Embryonic facial prominence (tissue), 1 donor: ENCODE measurements at regions not wholly inside any gene's neighbourhood (a gene's known extent, or its start where the extent isn't known, plus 50 kb on each side); places are given as distances from the start of the nearest gene placed in this dataset.

Experiments
- DNase-seq: peaks from one replicate; pipeline ENCODE4 v3.0.0-alpha.2; 2016; ENCODE audit errors: extremely low spot score

GRCh38 chr6:153251326-153251725 lies 120.2 kb upstream of the RGS17 start:
- DNase-seq = no peak

- no peak for DNase-seq
These were observed 106.6 kb upstream of the RGS17 start for GRCh38 chr6:153237670-153238069.

- DNase-seq = peak; percentile 14
These were observed 100.1 kb upstream of the RGS17 start for GRCh38 chr6:153231048-153231646.

- DNase-seq = no peak
These were observed 87.2 kb upstream of the RGS17 start for GRCh38 chr6:153218184-153218792.

- DNase-seq = no peak
These were observed 85.7 kb upstream of the RGS17 start for GRCh38 chr6:153216789-153217188.

GRCh38 chr6:153215242-153215641 lies 84.2 kb upstream of the RGS17 start:
- no peak for DNase-seq

DNA sequence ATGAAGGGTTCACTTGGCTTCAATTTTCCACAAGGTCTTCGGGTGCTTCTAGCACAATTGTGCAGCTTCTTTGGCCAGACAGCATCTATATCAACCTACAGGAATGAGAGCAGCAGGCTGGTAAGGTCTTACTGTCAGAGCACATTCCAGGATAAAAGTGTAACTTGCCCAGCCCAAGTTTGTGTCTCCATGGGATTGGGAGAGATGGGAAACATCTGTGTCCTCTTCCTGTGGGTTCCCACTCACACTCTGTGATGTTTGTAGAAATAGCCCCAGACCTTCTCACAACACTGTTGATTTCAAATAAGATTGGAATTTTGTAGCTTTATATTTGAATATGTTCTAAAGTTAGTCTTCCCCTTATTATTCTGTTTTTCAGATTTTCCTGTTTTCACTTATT lies 83.4 kb upstream of the RGS17 start:
- no peak for DNase-seq

GRCh38 chr6:153210083-153210482 lies 79.0 kb upstream of the RGS17 start:
- no peak for DNase-seq

- no peak for DNase-seq
These were observed 77.6 kb upstream of the RGS17 start for GRCh38 chr6:153208706-153209105.

- DNase-seq = no peak
These were observed 76.5 kb upstream of the RGS17 start for GRCh38 chr6:153207617-153208016.

- no peak for DNase-seq
These were observed 75.9 kb upstream of the RGS17 start for GRCh38 chr6:153207006-153207405.

DNA sequence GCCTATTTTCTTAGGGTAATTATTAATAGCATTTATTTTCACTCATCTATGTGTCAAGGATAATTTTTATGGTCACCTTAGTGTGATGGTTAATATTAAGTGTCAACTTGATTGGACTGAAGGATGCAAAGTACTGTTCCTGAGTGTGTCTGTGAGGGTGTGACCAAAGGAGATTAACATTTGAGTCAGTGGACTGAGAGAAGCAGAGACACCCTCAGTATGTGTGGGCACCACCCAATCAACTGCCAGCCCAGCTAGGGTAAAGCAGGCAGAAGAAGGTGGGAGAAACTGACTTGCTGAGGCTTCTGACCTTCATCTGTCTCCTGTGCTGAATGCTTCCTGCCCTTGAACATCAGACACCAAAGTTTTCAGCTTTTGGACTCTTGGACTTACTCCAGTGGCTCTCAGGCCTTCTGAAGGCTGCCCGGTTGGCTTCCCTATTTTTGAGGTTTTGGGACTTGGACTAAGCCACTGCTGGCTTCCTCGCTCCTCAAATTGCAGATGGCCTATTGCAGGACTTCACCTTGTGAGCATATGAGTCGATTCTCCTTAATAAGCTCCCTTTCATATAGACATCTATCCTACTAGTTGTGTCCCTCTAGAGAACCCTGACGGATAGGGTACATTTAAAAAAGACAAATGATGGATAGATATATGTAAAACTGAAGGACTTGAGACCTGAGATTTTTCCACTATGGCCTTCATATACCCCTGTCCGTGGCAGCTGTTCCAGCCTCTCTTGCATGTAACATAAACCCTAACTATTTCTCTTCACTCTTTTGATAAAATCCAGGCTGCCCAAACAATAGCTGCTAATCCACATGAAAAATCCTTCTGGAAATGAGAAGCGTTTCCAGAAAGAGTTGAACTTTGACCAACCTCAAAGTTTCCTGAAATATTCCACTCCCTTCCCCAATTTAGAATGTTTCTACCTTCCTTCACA lies 62.1 kb upstream of the RGS17 start:
- no peak for DNase-seq

DNA sequence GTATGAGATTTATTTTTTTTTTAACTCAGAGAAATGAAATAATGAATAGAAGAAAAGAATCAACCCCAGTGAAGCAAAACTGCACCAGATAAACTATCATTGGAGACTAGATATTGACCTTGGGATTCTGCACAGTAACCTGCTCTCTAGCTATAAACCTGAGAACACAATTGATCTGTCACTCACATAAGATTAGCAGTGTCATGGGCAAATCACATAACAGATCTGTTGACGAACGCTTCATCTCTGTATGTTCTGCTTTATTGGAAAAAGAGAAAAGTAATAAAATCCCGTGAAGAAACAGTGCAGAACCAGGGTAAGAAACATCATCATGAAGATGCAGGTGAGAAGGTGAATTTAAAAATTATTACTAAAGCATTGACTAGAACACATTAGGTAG lies 52.8 kb upstream of the RGS17 start:
- DNase-seq = no peak
